ENCODE measurements at regions not wholly inside any gene's neighbourhood (a gene's known extent, or its start where the extent isn't known, plus 50 kb on each side); places are given as distances from the start of the nearest gene placed in this dataset.

DNA sequence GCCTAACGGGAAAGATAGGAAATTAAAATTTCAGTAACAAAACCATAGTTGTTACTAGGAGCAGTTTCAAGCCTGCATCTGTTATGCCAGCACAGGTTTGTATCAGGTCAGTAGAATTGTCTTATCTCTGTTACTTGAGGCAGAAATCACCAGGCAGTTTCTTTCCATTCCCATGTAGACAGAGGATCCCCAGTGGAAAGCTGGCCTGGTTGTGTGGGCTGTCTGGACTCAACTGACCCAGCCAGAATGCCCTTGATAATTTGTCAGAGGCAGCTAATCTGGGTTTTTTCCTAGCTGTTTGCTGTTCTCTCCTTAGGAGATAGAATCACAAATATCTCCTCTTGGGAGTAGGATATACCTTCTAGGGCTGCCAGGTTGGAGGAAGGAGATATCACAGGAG lies 1044.7 kb downstream of the IGSF11 start:
- TF ChIP-seq SUZ12 (IDR thresholded peaks at IDR 0.05) (no peak), FOXA1 (IDR thresholded peaks at IDR 0.05) (no peak), FOXK2 (IDR thresholded peaks at IDR 0.05) (no peak), CTBP1 (IDR thresholded peaks at IDR 0.05; ENCODE audit: borderline replicate concordance) (no peak), HDGF (IDR thresholded peaks at IDR 0.05; ENCODE audit: borderline replicate concordance) (no peak)
